ENCODE measurements at regions not wholly inside any gene's neighbourhood (a gene's known extent, or its start where the extent isn't known, plus 50 kb on each side); places are given as distances from the start of the nearest gene placed in this dataset.

DNA sequence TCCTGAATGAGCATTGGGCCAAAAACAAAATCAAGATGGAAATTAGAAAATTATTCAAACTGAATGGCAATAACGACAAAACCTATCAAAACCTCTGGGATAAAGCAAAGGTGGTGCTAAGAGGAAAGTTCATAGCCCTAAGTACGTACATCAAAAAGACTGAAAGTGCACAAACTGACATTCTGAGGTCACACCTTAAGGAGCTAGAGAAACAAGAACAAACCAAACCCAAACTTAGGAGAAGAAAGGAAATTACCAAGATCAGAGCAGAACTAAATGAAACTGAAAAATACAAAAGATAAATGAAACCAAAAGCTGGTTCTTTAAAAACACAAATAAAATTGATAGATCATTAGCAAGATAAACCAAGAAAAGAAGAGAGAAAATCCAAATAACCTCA is 1543.5 kb upstream of the ACVR2A start:
- TF ChIP-seq EP300 (IDR thresholded peaks at IDR 0.05) (no peak), POLR2A (IDR thresholded peaks at IDR 0.05) (no peak), POLR2AphosphoS5 (IDR thresholded peaks at IDR 0.05) (no peak)
- TF ChIP-seq, protein P1, sequence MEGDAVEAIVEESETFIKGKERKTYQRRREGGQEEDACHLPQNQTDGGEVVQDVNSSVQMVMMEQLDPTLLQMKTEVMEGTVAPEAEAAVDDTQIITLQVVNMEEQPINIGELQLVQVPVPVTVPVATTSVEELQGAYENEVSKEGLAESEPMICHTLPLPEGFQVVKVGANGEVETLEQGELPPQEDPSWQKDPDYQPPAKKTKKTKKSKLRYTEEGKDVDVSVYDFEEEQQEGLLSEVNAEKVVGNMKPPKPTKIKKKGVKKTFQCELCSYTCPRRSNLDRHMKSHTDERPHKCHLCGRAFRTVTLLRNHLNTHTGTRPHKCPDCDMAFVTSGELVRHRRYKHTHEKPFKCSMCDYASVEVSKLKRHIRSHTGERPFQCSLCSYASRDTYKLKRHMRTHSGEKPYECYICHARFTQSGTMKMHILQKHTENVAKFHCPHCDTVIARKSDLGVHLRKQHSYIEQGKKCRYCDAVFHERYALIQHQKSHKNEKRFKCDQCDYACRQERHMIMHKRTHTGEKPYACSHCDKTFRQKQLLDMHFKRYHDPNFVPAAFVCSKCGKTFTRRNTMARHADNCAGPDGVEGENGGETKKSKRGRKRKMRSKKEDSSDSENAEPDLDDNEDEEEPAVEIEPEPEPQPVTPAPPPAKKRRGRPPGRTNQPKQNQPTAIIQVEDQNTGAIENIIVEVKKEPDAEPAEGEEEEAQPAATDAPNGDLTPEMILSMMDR (IDR thresholded peaks at IDR 0.05): no peak
- no peak overlapping the region for H3K27ac ChIP-seq
- H3K4me1 ChIP-seq: no peaks in the 10 kb centered on the region
- no peak overlapping the region for H3K4me3 ChIP-seq
- no peaks in the 10 kb centered on the region for H3K27me3 ChIP-seq
- H3K9me3 ChIP-seq: peaks cover 0 to 44% (median 0%) of the 10 kb centered on the region in 3 donors
- H3K36me3 ChIP-seq: no peaks in the 10 kb centered on the region
- no peak for ATAC-seq
- WGBS, 2 donors (ENCODE audit: low coverage in 1 of 2): 94 to 100% methylated on average over 2 of the region's 2 CpGs

DNA sequence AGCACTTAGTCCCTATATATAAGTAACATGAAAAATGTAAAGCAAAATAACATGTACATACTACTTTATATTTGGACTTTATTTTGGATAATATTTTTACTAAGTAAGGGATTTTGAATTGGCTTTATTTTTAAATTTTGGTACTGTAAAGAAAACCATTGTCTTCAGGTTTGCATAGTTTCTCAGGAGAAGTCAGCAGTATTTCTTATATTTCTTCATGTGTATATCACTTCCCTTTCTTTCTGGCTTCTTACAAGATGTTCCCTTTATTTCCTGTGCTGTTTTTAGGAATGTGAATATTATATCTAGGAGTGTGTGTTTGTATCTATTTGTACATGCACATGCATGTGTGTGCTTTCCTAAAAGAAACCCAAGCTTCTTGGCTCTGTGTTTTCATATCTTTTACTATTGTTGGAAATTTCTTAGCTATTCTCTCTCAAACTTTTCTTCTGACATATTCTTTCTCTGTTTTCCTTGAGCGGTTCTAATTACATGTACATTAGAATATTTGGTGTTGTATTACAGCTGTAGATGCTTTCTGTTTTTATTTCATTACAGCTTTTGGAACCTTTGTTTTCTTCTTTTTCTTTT is 1549.7 kb upstream of the ACVR2A start:
- no peaks in the 10 kb centered on the region for H3K27me3 ChIP-seq
- no peak overlapping the region for H3K4me3 ChIP-seq
- H3K9me3 ChIP-seq: peaks cover 0 to 27% (median 0%) of the 10 kb centered on the region in 3 donors
- no peak for ATAC-seq
- no peaks in the 10 kb centered on the region for H3K4me1 ChIP-seq
- 100% methylated on average over 1 of the region's 1 CpG for WGBS, 2 donors (ENCODE audit: low coverage in 1 of 2)
- no peaks in the 10 kb centered on the region for H3K36me3 ChIP-seq
- no peak for TF ChIP-seq POLR2A (IDR thresholded peaks at IDR 0.05)
- no peak overlapping the region for H3K27ac ChIP-seq

DNA sequence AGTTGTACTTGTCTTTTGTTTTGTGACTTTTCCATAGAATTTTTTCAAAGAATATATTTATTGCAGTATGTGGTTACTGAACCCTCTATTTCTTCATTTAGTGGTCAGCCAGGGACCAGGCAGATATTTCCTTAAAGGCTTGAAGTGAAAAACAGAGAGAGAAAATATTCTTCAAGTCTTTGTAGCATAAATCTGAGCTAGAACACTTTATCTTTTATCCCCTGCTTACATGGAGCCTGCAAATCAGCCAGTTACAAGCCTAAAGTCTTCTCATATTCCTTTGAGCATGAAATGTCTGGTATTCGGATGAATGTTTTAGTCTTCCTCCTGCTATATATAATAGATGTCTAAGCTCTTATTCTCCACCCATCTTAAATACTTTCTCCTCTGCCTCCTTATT is 1557.5 kb upstream of the ACVR2A start:
- H3K27me3 ChIP-seq: no peaks in the 10 kb centered on the region
- WGBS, 2 donors (ENCODE audit: low coverage in 1 of 2): 89 to 100% methylated on average over 1 of the region's 1 CpG
- H3K27ac ChIP-seq: no peak overlapping the region
- no peak for ATAC-seq
- TF ChIP-seq POLR2AphosphoS5 (IDR thresholded peaks at IDR 0.05): no peak
- peaks cover 0 to 9% (median 0%) of the 10 kb centered on the region in 3 donors for H3K9me3 ChIP-seq
- no peak overlapping the region for H3K4me3 ChIP-seq
- no peaks in the 10 kb centered on the region for H3K36me3 ChIP-seq
- H3K4me1 ChIP-seq: no peaks in the 10 kb centered on the region

DNA sequence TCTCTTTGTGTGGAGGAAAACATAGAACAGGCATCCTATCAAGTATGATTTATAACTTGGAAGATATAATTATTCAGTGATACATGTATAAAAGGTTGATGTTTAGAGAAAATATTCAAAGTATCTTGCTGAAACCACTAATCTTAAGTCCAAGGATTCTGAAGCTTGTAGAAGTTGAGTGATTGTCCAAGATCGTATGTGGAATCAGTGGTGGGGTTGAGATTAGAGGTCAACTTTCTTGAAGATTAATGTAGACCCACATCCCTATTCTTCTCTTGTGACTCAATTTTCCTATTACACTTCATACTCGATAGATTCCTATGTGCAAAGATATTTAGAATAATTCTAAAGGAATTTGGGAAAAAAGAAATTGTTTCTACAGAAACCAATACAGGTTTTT is 1565.9 kb upstream of the ACVR2A start:
- ATAC-seq: no peak
- Histone ChIP-seq H3K36me3 (no peaks in the 10 kb centered on the region), H3K4me3 (no peak overlapping the region), H3K27ac (no peak overlapping the region), H3K27me3 (no peaks in the 10 kb centered on the region), H3K4me1 (no peaks in the 10 kb centered on the region), H3K9me3 (no peaks in the 10 kb centered on the region)
- TF ChIP-seq POLR2AphosphoS5 (IDR thresholded peaks at IDR 0.05) (no peak), POLR2A (IDR thresholded peaks at IDR 0.05) (no peak), EP300 (IDR thresholded peaks at IDR 0.05) (no peak)
- TF ChIP-seq, protein P1 (IDR thresholded peaks at IDR 0.05): no peak
- 75 to 81% methylated on average over 2 of the region's 2 CpGs for WGBS, 2 donors (ENCODE audit: low coverage in 1 of 2)

DNA sequence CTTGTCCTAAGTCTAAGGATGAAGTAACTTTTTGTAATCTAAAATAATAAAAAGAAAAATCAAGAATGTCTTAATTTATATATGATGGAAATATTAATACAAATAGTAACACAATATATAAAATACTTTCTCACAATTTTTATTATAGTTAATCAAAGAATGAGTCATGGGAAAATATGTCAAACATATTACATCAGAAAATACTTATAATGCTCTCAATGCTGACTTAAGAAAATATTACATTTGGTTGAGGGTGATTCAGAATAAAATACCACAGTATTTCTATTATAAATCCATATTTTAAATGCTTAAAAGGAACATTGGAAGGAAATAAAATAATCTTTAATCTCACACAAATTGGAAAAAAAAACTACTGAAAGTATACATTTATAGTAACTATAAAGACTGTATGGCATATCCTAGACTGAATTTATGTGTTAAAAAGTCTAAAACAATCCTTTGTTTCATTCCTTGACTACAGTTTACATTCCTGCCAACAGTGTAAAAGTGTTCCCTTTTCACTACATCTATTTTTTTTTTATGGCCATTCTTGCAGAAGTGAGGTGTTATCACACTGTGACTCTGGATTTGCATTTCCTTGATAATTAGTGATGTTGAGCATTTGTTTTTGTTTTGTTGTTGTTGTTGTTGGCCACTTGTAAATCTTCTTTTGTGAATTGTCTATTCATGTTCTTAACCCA is 1573.5 kb upstream of the ACVR2A start:
- Histone ChIP-seq H3K9me3 (no peaks in the 10 kb centered on the region), H3K27me3 (no peaks in the 10 kb centered on the region), H3K27ac (no peak overlapping the region), H3K4me1 (no peaks in the 10 kb centered on the region), H3K36me3 (no peaks in the 10 kb centered on the region), H3K4me3 (no peak overlapping the region)
- TF ChIP-seq POLR2A (IDR thresholded peaks at IDR 0.05): no peak
- TF ChIP-seq, protein P1 (IDR thresholded peaks at IDR 0.05): no peak
- no peak for TF ChIP-seq EP300 (IDR thresholded peaks at IDR 0.05)
- TF ChIP-seq POLR2AphosphoS5 (IDR thresholded peaks at IDR 0.05): no peak
- ATAC-seq: no peak

DNA sequence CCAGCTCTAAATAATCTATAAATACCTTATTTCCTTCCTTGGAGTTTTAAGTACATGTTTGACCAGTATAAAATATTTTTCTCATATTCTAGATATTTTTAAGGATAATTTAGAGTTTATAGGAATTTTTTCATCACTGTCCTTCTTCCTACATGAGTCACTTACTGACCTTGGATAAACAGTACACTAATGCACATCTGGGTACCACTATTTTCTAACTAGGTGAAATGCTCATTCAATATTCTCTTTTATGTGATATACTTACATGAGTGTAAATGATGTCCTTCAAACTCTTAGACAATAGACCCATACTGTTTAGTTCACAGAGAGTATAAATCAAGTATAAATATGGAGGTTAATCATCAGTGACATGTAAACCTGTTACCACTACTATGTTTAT is 1574.2 kb upstream of the ACVR2A start:
- Histone ChIP-seq H3K4me1 (no peaks in the 10 kb centered on the region), H3K4me3 (no peak overlapping the region), H3K27me3 (no peaks in the 10 kb centered on the region), H3K27ac (no peak overlapping the region), H3K9me3 (no peaks in the 10 kb centered on the region), H3K36me3 (no peaks in the 10 kb centered on the region)
- TF ChIP-seq POLR2AphosphoS5 (IDR thresholded peaks at IDR 0.05) (no peak), EP300 (IDR thresholded peaks at IDR 0.05) (no peak), POLR2A (IDR thresholded peaks at IDR 0.05) (no peak)
- TF ChIP-seq, protein P1 (IDR thresholded peaks at IDR 0.05): no peak
- ATAC-seq: no peak
